ENCODE measurements at regions not wholly inside any gene's neighbourhood (a gene's known extent, or its start where the extent isn't known, plus 50 kb on each side); places are given as distances from the start of the nearest gene placed in this dataset.

DNA sequence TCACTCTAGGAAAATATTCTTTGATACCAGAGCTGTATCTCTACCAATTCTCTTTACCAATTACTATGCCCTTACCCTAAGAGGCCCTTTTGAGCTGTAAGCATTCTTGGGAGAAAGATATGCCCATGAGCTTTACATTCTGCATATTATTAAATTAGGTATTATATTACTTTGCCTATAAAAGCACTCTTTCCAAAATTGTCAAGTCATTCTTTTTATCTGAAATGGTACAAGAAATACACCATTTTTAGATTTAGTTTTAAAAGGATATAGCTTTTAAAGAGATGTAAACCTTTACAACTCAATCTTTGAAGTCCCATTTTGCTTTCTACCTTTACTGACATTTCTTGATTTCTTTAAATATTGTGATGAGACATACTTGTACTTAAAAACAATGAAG is 343.5 kb downstream of the C12orf50 start:
- TF ChIP-seq POLR2AphosphoS5 (IDR thresholded peaks at IDR 0.05) (no peak), POLR2A (IDR thresholded peaks at IDR 0.05) (no peak), EP300 (IDR thresholded peaks at IDR 0.05; ENCODE audit: low read depth) (no peak)
- TF ChIP-seq, protein P1, sequence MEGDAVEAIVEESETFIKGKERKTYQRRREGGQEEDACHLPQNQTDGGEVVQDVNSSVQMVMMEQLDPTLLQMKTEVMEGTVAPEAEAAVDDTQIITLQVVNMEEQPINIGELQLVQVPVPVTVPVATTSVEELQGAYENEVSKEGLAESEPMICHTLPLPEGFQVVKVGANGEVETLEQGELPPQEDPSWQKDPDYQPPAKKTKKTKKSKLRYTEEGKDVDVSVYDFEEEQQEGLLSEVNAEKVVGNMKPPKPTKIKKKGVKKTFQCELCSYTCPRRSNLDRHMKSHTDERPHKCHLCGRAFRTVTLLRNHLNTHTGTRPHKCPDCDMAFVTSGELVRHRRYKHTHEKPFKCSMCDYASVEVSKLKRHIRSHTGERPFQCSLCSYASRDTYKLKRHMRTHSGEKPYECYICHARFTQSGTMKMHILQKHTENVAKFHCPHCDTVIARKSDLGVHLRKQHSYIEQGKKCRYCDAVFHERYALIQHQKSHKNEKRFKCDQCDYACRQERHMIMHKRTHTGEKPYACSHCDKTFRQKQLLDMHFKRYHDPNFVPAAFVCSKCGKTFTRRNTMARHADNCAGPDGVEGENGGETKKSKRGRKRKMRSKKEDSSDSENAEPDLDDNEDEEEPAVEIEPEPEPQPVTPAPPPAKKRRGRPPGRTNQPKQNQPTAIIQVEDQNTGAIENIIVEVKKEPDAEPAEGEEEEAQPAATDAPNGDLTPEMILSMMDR (IDR thresholded peaks at IDR 0.05), result no peak
- no peak for DNase-seq
- H3K27me3 ChIP-seq, result no peaks in the 10 kb centered on the region
- H3K36me3 ChIP-seq, result no peaks in the 10 kb centered on the region
- no peaks in the 10 kb centered on the region for H3K4me1 ChIP-seq
- H3K4me3 ChIP-seq, result no peak overlapping the region
- intact Hi-C loops (cut with DNase I; ENCODE audit: low total_unique reads) (no loop called here), in situ Hi-C loops (cut with MboI; ENCODE audit: low pct_ligation_motif_present in 1 of 4, low pct_unique_long_range_greater_than_20kb in 1 of 4, low sequenced_read_pairs in 3 of 4) (no loop called here)
- no peak overlapping the region for H3K27ac ChIP-seq
- no peaks in the 10 kb centered on the region for H3K9me3 ChIP-seq

DNA sequence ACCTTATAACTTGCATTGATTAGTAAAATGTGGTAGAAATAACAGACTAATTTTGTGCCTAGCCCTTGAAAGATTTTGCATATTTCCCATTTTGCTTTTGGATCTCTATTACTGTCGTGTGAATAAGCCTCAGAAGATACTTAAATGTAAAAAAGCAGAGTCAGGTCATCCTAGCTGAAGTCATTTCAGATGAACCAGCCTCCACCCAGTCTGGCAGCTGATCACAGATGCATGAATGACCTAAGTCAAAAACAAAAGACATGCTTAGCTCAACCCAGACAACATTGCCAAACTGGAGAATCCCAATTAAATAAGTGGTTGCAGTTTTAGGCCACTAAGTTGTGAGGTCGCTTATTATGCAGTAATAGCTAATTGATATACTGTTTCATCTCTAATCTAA is 349.9 kb downstream of the C12orf50 start:
- Histone ChIP-seq H3K27me3 (no peaks in the 10 kb centered on the region), H3K36me3 (no peaks in the 10 kb centered on the region), H3K4me3 (no peak overlapping the region), H3K9me3 (no peaks in the 10 kb centered on the region), H3K4me1 (no peaks in the 10 kb centered on the region), H3K27ac (no peak overlapping the region)
- WGBS, 2 donors (ENCODE audit: low coverage in 1 of 2), result 72 to 75% methylated on average over 2 of the region's 2 CpGs
- DNase-seq, result no peak
- intact Hi-C loops (cut with DNase I; ENCODE audit: low total_unique reads) (no loop called here), in situ Hi-C loops (cut with MboI; ENCODE audit: low pct_ligation_motif_present in 1 of 4, low pct_unique_long_range_greater_than_20kb in 1 of 4, low sequenced_read_pairs in 3 of 4) (no loop called here)
- TF ChIP-seq EP300 (IDR thresholded peaks at IDR 0.05; ENCODE audit: low read depth) (no peak), POLR2A (IDR thresholded peaks at IDR 0.05) (no peak), POLR2AphosphoS5 (IDR thresholded peaks at IDR 0.05) (no peak)
- TF ChIP-seq, protein P1 (IDR thresholded peaks at IDR 0.05), result no peak

DNA sequence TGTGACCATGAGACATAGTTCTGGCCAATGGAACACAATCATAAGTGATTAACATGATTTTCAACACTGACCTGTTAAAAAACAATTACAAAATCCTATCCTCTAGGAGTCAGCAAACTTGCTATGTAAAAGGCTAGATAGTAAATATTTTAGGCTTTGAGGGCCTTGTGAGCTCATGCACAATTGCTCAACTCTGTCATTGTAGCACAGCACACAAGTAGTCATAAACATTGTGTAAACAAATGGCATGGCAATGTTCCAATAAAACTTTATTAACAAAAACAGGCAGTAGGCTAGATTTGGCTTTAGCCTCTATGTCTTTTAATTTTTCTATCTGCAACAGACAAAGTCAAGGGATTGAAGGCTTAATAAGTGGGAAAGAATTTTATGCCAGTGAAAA is 350.7 kb downstream of the C12orf50 start:
- TF ChIP-seq POLR2AphosphoS5 (IDR thresholded peaks at IDR 0.05) (no peak), POLR2A (IDR thresholded peaks at IDR 0.05) (no peak), EP300 (IDR thresholded peaks at IDR 0.05; ENCODE audit: low read depth) (no peak)
- TF ChIP-seq, protein P1 (IDR thresholded peaks at IDR 0.05), result no peak
- H3K27me3 ChIP-seq, result no peaks in the 10 kb centered on the region
- DNase-seq, result no peak
- in situ Hi-C loops (cut with MboI; ENCODE audit: low pct_ligation_motif_present in 1 of 4, low pct_unique_long_range_greater_than_20kb in 1 of 4, low sequenced_read_pairs in 3 of 4), result no loop called here
- H3K9me3 ChIP-seq, result no peaks in the 10 kb centered on the region
- H3K4me1 ChIP-seq, result no peaks in the 10 kb centered on the region
- H3K27ac ChIP-seq, result no peak overlapping the region
- intact Hi-C loops (cut with DNase I; ENCODE audit: low total_unique reads), result no loop called here
- H3K4me3 ChIP-seq, result no peak overlapping the region
- no peaks in the 10 kb centered on the region for H3K36me3 ChIP-seq

DNA sequence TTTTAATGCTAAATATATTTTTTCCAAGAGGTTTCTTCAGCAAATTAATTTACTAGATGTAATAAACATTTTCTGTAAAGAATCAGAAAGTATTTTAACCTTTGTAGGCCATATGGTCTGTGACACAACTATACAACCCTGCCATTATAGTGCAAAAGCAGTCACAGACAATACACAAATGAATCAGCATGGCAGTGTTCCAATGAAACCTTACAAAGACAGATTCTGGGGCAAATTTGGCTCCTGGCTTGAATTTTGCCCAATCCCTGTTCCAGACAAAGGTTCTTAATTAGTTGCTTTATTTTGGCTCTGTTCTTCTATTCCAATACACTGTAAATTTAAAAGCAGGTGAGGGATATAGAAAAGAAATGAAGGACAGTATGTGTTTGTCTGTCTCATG is 352.5 kb downstream of the C12orf50 start:
- TF ChIP-seq POLR2A (IDR thresholded peaks at IDR 0.05) (no peak), EP300 (IDR thresholded peaks at IDR 0.05; ENCODE audit: low read depth) (no peak), POLR2AphosphoS5 (IDR thresholded peaks at IDR 0.05) (no peak)
- TF ChIP-seq, protein P1 (IDR thresholded peaks at IDR 0.05), result no peak
- in situ Hi-C loops (cut with MboI; ENCODE audit: low pct_ligation_motif_present in 1 of 4, low pct_unique_long_range_greater_than_20kb in 1 of 4, low sequenced_read_pairs in 3 of 4) (no loop called here), intact Hi-C loops (cut with DNase I; ENCODE audit: low total_unique reads) (no loop called here)
- no peak for DNase-seq
- H3K27me3 ChIP-seq, result no peaks in the 10 kb centered on the region
- H3K36me3 ChIP-seq, result no peaks in the 10 kb centered on the region
- H3K9me3 ChIP-seq, result no peaks in the 10 kb centered on the region
- no peak overlapping the region for H3K4me3 ChIP-seq
- no peaks in the 10 kb centered on the region for H3K4me1 ChIP-seq
- no peak overlapping the region for H3K27ac ChIP-seq

Measured in transverse colon (tissue), 4 donors.